HG02759 (cell line): ENCODE measurements at regions not wholly inside any gene's neighbourhood (a gene's known extent, or its start where the extent isn't known, plus 50 kb on each side); places are given as distances from the start of the nearest gene placed in this dataset.
"Not testable (repeated sequence)": the region's sequence is repeated elsewhere in the genome, so short reads cannot be mapped to it uniquely, and the experiment has no call there.

Source experiments
- ATAC-seq: cut with Tn5 transposase; IDR thresholded peaks from one replicate; pipeline ENCODE4 v1.9.1; 2021; ENCODE audit warnings: mild to moderate bottlenecking, moderate library complexity; ENCODE audit not compliant: unreplicated experiment

DNA sequence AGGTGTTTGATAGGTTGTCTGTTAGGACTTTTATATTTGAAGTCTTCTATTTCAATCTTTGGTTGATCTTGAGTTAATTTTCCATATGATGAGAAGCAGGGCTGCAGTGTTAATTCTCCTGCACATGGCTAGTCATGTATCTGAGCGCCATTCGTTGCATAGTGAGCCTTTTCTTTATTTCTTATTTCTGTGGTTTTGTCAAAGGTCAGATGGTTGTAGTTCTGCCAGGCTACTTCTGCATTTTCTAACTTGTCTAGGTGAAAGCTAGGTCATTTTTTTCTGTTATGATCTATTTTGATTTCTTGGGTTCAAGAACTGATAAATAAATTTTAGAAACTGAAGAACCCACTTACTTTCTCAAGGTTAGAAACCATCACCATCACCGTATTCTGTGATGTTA, 56.7 kb downstream of the CCDC74A start:
- no peak for ATAC-seq

GRCh38 chr2:131584940-131585339, 57.3 kb downstream of the CCDC74A start:
- peak; percentile 56 for ATAC-seq

- ATAC-seq = peak; percentile 75
Observed at GRCh38 chr2:131588152-131588873, 60.6 kb downstream of the CCDC74A start.

DNA sequence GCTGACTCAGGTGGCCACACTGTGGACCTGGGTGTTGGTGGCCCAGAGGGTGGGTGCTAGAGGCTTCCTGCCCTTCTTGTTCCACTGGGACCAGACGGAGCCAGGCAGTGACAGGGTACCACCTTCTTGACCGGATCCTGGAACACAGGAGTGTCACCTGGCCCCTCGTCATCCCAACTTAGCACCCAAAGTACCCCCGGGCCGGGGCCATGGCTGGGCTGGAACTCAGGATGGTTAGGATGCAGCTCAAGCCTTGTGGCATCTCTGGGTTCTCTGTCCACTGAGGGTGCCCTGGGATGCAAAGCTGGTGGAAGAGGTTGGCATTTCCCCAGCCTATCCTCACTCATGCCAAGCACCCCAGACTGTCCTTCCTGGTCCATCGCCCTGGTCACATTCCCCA, 61.4 kb downstream of the CCDC74A start:
- not testable (repeated sequence) for ATAC-seq

GRCh38 chr2:131590366-131590765, 62.7 kb downstream of the CCDC74A start:
- ATAC-seq = no peak

- ATAC-seq = no peak
Observed at GRCh38 chr2:131590896-131591295, 63.2 kb downstream of the CCDC74A start.

GRCh38 chr2:131596561-131596960, 68.9 kb downstream of the CCDC74A start:
- not testable (repeated sequence) for ATAC-seq

- ATAC-seq = not testable (repeated sequence)
Observed at GRCh38 chr2:131602444-131602843, 74.8 kb downstream of the CCDC74A start.

GRCh38 chr2:131604652-131605051, 77.0 kb downstream of the CCDC74A start:
- ATAC-seq = not testable (repeated sequence)

DNA sequence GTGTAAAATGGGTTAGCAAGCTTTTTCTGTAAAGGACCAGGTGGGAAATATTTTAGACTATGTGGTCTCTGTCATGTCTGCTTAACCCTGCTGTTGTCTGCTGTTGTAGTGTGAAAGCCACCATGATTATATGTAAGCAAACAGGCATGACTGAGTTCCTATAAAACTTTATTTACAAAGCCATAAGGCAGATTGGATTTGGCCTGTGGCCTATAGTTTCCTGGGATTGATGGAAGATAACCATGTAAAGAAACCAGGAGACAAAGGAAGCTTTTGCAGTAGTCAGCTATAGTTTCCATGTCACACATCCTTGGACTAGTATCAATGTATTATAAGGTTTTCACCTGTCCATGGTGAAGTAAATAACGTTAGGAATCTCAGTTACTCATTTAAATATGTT, 78.7 kb downstream of the CCDC74A start:
- not testable (repeated sequence) for ATAC-seq

DNA sequence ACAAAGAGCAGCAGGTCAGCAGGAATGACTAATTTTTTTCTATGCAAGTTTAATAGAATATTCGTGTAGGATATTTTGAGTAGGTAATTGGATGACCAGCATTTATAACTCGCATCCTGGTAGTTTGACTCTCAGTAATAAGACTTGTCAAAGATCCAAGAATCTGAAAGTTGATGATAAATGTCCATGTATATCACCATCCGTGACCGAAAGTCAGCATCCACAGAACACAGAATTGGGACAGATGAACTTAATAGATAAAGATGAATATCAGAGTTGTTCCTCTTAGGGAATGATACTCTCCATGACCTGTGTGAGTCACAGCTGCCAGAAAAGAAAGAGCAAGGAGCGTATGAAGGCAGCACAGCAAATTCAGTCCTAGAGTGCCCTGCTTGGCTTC, 79.4 kb downstream of the CCDC74A start:
- not testable (repeated sequence) for ATAC-seq

GRCh38 chr2:131614539-131614938, 86.9 kb downstream of the CCDC74A start:
- ATAC-seq = not testable (repeated sequence)

- not testable (repeated sequence) for ATAC-seq
Observed at GRCh38 chr2:131618320-131618719, 90.6 kb downstream of the CCDC74A start.

GRCh38 chr2:131622874-131623273, 95.2 kb downstream of the CCDC74A start:
- not testable (repeated sequence) for ATAC-seq

DNA sequence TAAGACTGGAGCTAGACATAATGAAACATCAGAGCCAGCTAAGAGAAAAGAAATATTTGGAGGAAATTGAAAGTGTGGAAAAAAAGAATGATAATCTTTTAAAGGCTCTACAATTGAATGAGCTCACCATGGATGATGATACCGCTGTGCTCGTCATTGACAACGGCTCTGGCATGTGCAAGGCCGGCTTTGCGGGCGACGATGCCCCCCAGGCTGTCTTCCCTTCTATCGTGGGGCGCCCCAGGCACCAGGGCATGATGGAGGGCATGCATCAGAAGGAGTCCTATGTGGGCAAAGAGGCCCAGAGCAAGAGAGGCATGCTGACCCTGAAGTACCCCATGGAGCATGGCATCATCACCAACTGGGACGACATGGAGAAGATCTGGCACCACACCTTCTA, 98.3 kb downstream of the CCDC74A start:
- ATAC-seq = not testable (repeated sequence)

GRCh38 chr2:131626565-131626964, 98.9 kb downstream of the CCDC74A start:
- ATAC-seq = not testable (repeated sequence)

- ATAC-seq = not testable (repeated sequence)
Observed at GRCh38 chr2:131627777-131628176, 100.1 kb downstream of the CCDC74A start.

GRCh38 chr2:131631648-131632047, 104.0 kb downstream of the CCDC74A start:
- ATAC-seq = not testable (repeated sequence)

- ATAC-seq = not testable (repeated sequence)
Observed at GRCh38 chr2:131633405-131633804, 105.7 kb downstream of the CCDC74A start.

- ATAC-seq = not testable (repeated sequence)
Observed at GRCh38 chr2:131633827-131634695, 106.4 kb downstream of the CCDC74A start.

DNA sequence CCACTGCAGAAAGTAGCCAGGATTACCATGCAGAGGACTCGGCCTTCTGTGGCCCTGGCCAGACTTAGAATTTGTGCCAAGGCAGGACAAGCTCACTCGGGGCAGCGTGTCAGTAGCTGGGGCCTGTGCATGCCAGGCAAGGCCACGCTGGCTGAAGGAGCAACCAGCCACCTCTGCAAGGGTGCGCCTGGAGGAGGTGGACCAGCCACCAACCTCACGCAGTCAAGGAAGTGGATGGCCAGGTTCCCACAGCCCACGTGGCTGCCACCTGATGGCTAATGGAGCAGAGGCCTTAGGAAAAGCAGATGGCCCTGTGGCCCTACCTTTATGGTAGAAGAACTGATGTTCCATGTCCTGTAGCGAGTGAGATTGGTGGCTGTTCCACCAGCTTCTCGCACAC, 107.9 kb downstream of the CCDC74A start:
- ATAC-seq = no peak
